GM21528 (cell line): ENCODE measurements at regions not wholly inside any gene's neighbourhood (a gene's known extent, or its start where the extent isn't known, plus 50 kb on each side); places are given as distances from the start of the nearest gene placed in this dataset.

Source experiments
- ATAC-seq: cut with Tn5 transposase; IDR thresholded peaks from one replicate; pipeline ENCODE4 v1.9.1; 2021; ENCODE audit warnings: mild to moderate bottlenecking, moderate library complexity; ENCODE audit not compliant: unreplicated experiment, low FRiP score

DNA sequence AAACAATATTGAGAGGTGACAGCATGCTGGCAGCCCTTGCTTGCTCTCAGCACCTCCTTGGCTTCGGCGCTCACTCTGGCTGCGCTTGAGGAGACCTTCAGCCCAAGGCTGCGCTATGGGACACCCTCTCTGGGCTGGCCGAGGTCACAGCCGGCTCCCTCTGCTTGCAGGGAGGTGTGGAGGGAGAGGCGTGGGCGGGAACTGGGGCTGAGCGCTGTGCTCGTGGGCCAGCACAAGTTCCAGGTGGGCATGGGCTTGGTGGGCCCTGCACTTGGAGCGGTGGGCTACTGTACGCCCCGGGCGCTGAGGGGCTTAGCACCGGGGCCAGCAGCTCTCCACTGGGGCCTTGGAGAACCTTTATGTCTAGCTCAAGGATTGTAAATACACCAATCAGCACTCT lies 1613.8 kb upstream of the IGFBP7 start:
- no peak for ATAC-seq

DNA sequence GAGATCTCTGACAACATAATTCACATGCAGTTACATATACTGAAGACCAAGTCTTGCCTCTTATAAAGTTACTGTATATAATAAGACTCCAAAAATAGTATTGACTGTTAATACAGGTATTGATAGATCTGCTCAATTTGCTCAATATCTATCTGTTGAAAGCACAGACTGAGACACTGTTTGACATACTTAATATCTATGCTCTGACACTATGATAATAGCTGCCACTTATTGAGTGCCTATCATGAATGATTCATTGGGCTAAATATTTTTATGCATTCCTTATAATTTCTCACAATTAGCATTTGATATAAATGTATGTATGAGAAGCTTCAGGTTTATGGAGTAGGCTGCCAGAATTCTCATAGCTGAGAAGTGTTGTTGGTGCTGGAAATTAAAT lies 1600.9 kb upstream of the IGFBP7 start:
- no peak for ATAC-seq

DNA sequence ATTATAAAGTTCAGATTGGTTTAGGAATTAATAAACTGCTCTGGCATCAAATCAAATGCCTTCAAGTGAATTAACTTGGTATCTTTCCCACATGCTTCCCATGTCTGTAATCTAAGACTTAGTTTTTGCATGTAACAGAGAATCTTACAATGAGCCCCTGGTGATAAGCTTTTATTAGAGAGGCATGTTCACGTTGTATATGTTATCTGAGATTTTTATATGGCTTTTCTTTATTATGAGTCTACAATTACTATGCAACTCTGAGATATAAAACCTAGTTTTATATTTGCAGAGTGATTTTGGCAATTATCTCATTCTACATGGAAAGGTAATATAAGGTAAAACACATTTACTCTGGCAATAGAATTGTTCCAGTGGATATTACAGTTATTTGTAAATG lies 1578.4 kb upstream of the IGFBP7 start:
- no peak for ATAC-seq

GRCh38 chr4:58679886-58680285 lies 1569.7 kb upstream of the IGFBP7 start:
- ATAC-seq: no peak

DNA sequence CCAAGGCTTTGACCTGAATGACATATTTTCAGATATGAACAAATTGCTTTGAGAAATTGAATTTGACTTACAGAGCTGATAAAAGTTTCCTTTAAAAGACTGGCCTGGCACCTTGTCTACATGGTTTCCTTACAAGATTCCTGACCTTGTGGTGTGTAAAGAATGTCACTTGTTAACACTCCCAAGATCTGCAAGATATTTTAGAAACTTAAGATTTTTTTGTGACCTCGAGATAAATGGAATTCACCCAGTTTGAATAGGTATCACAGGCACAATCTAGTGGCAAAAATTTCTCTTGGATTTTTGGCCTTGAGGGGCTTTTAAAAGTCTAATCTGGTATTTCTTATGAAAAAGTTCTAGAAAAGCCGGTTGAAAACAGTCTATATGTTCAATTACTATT lies 1568.9 kb upstream of the IGFBP7 start:
- ATAC-seq: no peak

GRCh38 chr4:58669783-58670182 lies 1559.6 kb upstream of the IGFBP7 start:
- ATAC-seq: no peak

GRCh38 chr4:58665649-58666048 lies 1555.5 kb upstream of the IGFBP7 start:
- no peak for ATAC-seq

DNA sequence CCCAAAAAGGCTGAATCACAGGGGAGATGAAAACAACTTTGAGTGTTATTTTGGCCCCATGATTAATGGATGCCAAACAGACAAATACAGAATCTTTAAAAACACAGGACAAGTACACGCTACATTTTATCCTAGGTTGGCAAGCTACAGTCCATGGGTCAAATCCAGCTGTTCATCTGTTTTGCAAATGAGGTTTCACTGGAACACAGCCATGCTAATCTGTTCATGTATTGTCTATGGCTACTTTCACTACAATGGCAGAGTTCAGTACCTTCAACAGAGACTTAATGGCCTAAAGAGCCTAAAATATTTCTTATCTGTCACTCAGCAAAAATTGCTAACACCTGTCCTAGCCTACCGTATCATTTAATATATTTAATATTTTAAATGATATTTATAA lies 1548.5 kb upstream of the IGFBP7 start:
- no peak for ATAC-seq

DNA sequence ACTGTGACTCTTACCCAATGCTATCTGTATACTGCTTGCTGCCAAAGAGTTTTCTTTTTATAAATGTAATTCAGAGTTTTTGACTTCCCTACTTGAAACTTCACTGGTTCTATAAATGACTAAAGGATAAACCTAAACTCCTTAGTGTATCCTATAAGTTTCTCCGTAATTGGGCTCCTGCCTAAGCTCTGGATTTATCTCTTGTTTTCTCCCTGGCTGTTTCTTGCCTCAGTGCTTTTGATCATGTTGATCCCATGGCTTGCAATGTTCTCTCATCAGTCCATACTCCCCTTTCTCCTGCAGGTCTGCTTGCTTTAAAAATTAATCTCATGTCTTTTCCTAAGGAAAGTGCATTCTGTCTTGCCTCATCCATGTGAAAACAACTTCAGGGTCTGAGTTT lies 1543.1 kb upstream of the IGFBP7 start:
- no peak for ATAC-seq

GRCh38 chr4:58649226-58649625 lies 1539.0 kb upstream of the IGFBP7 start:
- ATAC-seq: no peak

DNA sequence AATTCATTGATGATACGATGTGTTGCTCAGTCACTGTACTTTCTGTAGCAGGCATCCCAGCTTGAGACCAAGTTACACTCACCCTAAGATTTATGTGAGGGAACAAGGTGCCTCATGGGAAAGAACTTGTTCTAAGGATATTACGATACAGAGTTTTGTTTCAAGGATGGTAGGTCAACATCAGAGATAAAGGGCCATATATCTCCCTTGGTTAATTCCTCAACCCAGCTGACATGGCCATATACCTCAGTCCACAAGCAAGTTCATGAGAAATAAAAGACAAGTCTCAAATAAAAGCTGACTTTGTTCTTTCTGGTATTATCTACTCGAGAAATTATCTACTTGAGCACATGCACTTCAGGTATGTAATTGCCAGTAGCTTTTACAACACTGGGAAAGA lies 1535.9 kb upstream of the IGFBP7 start:
- ATAC-seq: no peak

GRCh38 chr4:58644549-58644948 lies 1534.4 kb upstream of the IGFBP7 start:
- no peak for ATAC-seq

DNA sequence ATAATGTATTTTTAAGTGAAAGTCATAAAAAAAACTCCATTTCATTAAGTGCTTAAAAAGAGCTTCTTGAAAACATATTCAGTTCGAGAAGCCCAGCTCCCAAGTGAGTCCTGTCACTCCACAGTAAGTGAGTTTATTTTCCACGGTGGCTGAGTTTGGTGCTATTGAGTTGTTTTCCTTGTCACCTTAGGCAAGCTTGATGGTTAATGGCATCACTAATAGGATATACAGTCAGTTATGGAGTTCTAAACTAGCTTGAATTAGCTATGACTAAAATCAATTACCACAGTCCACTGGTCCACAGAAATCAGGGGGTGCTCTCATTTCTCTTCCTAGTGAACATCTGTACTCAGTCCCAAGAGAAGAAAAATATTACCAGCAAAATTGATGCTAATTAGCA lies 1526.2 kb upstream of the IGFBP7 start:
- ATAC-seq: no peak

DNA sequence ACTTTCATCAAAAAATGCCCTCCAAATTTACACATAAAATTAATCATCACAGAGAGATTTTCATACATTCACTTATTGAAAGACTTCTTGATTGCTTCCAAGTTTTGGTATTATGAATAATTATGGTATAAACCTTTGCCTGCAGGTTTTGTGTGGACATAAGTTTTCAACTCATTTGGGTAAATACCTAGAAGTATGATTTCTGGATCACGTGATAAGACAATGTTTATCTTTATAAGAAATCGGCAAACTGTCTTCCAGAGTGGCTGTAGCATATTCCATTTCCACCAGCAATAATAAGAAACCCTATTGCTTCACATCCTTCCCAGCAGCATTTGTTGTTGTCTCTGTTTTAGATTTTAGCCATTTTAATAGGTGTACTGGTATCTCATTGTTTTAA lies 1507.0 kb upstream of the IGFBP7 start:
- no peak for ATAC-seq

DNA sequence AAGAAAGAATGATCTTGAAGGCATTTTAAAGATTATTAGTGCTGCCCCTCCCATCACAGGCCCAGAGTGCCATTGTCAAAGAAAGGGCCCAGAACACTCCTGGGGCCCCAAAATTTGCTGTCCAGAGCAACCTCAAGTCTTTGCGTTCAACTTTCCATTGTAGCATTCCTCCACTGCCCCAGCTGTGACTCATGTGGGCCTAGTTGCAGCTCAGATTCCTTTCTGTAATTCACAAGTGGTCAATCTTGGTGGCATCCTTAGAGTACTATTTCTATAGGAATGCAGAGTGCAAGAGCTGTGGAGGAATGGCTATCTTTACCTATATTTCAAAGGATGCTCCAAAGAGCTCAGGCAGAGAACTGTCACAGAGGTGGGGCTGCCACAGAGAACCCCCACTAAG lies 1500.8 kb upstream of the IGFBP7 start:
- ATAC-seq: no peak

DNA sequence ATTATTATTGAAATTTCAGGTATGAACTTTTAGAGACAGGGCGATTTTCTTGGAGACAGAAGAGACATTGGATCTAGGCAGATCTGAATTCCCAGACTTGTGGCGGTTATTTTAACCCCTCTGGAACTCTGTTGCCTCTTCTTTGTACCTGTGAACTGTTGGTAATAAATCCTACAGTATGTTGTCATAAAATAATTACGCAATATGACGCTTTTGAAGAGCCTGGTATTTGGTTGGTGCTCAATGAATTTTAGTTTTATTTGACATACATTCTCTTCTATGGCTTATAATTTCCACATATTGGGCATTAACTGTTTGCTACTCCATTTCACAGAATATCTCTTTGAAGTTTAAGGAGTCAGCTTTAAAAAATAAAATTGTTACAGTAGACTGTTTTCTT lies 1496.1 kb upstream of the IGFBP7 start:
- no peak for ATAC-seq

DNA sequence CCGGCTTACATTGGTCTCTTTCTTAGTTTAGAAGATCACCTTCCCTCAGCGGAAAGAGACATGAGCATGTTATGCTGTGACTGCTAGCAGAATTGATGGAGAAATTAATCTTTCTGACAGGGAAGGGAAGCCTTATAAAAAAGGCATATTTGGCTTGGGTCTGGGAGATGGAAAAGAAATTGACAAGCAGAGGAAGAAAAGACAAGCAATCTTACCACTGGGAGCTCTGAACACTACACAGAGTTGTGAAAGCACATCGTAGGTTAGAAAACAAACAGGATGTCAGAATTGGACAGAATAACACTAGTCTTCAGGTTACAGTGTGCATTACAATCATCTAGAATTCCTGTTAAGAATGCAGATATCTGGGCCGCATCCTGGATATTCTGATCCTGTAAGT lies 1493.8 kb upstream of the IGFBP7 start:
- no peak for ATAC-seq

- ATAC-seq: no peak
Measured at GRCh38 chr4:58602731-58603359, 1492.7 kb upstream of the IGFBP7 start.

DNA sequence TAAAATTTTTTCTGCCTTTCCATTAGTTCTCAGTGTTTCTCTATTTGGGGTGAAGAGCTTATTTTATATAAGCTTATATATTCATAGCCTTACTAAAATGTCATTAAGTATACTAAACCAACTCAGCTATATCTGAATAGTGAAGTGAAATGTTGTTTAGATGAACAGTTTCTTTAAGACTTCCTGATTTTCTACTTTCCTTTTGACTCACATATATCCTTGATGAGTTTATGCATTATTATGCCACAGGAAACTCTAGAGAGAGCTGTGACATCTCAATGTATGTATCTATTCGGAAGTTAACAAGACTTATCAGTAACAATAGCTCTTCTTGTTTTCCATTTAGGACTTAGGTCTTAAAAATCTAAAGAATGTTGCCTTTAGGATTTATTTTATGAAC lies 1491.8 kb upstream of the IGFBP7 start:
- ATAC-seq: no peak

- ATAC-seq: no peak
Measured at GRCh38 chr4:58600290-58600689, 1490.1 kb upstream of the IGFBP7 start.

DNA sequence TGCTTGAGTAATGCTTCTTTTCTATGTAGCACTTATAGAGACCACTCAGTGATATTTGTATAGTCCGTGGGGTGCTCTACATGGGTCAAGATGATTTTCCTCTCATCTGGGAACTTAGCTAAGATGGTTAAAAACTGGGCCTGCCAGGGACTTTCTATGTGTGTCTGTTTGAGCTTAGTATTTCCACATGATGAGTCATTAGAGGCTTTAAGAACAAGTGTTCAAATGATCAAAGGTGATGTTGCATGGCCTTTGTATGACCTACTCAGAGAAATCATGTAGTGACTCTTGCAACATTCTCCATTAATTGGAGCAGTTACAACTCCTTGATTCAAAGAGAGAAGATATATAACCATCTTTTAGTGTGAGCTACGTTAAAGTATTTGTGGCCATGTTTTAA lies 1480.5 kb upstream of the IGFBP7 start:
- ATAC-seq: no peak

GRCh38 chr4:58587856-58588255 lies 1477.7 kb upstream of the IGFBP7 start:
- no peak for ATAC-seq

GRCh38 chr4:58566260-58566659 lies 1456.1 kb upstream of the IGFBP7 start:
- ATAC-seq: no peak
